OCI-LY7 (cell line): ENCODE measurements at regions not wholly inside any gene's neighbourhood (a gene's known extent, or its start where the extent isn't known, plus 50 kb on each side); places are given as distances from the start of the nearest gene placed in this dataset.

Experiments used
- BruUV-seq: library from RNA; stranded (reverse); fragments of 400-500 nt; replicated peaks from 2 replicates; lab custom pipeline; 2021; lab: Mats Ljungman, UMichigan
- CTCF ChIA-PET: fragments of 300-600 bp; sonication (Branson Sonifier 250); formaldehyde crosslinking; loops from one replicate; lab custom pipeline; 2022; ENCODE audit warnings: antibody characterized with exemption; ENCODE audit not compliant: unreplicated experiment; lab: Charles Lee
- POLR2A ChIA-PET: fragments of 300-600 bp; sonication (Branson Sonifier 250); formaldehyde crosslinking; loops from one replicate; lab custom pipeline; 2022; ENCODE audit warnings: antibody characterized with exemption; lab: Charles Lee
- DNase-seq: peaks from one replicate; pipeline ENCODE4 v3.0.0-alpha.2; 2015; ENCODE audit warnings: low spot score
- H2AFZ ChIP-seq: fragments of 200-600 bp; sonication (generic), shearing (Covaris generic); 2 replicates; pipeline ENCODE4 v1.6.1; 2014; ENCODE audit warnings: mild to moderate bottlenecking, antibody characterized with exemption, low read length, moderate library complexity
- H3K27ac ChIP-seq: fragments of 200-600 bp; sonication (generic); 2 replicates; pipeline ENCODE4 v1.5.1; 2014; ENCODE audit warnings: mixed run types, low read depth, mild to moderate bottlenecking, moderate library complexity, low read length, inconsistent platforms; ENCODE audit not compliant: poor library complexity, severe bottlenecking
- H3K36me3 ChIP-seq: fragments of 200-600 bp; sonication (generic); 2 replicates; pipeline ENCODE4 v1.6.1; 2014; ENCODE audit warnings: mild to moderate bottlenecking, antibody characterized with exemption, low read length, moderate library complexity, mixed read lengths; ENCODE audit not compliant: insufficient read depth
- H3K4me1 ChIP-seq: fragments of 200-600 bp; sonication (generic); 2 replicates; pipeline ENCODE4 v1.5.1; 2014; ENCODE audit warnings: mild to moderate bottlenecking, low read length; ENCODE audit not compliant: insufficient read depth, poor library complexity, severe bottlenecking
- H3K4me2 ChIP-seq: fragments of 200-600 bp; sonication (generic); 2 replicates; pipeline ENCODE4 v1.6.1; 2014; ENCODE audit warnings: mild to moderate bottlenecking, low read length
- H3K4me3 ChIP-seq: fragments of 200-600 bp; sonication (generic); 2 replicates; pipeline ENCODE4 v1.5.1; 2014; ENCODE audit warnings: mild to moderate bottlenecking, low read depth, low read length; ENCODE audit not compliant: poor library complexity, severe bottlenecking
- H3K79me2 ChIP-seq: fragments of 200-600 bp; sonication (generic); 2 replicates; pipeline ENCODE4 v1.6.1; 2016; ENCODE audit warnings: low read depth, mild to moderate bottlenecking, low read length, moderate library complexity, mixed read lengths; ENCODE audit not compliant: insufficient read depth
- H3K9me2 ChIP-seq: fragments of 200-600 bp; sonication (generic); 2 replicates; pipeline ENCODE4 v1.6.1; 2016; ENCODE audit warnings: mild to moderate bottlenecking, low read length, mixed read lengths; ENCODE audit not compliant: insufficient read depth
- H3K9me3 ChIP-seq: fragments of 200-600 bp; sonication (generic); 2 replicates; pipeline ENCODE4 v1.6.1; 2014; ENCODE audit warnings: mild to moderate bottlenecking, mixed run types, low read length, mixed read lengths
- H4K20me1 ChIP-seq: fragments of 200-600 bp; sonication (generic); 2 replicates; pipeline ENCODE4 v1.6.1; 2014; ENCODE audit warnings: mild to moderate bottlenecking, antibody characterized with exemption, low read length, moderate library complexity, mixed read lengths; ENCODE audit not compliant: insufficient read depth
- EZH2phosphoT487 ChIP-seq: fragments of 200-600 bp; sonication (generic); IDR thresholded peaks from 2 replicates; pipeline ENCODE4 v1.6.1; 2018; ENCODE audit warnings: low read depth, borderline replicate concordance, mild to moderate bottlenecking, mixed run types, antibody characterized with exemption, low read length, moderate library complexity, mixed read lengths
- intact Hi-C: fragments of 100-400 bp; cut with micrococcal nuclease; formaldehyde crosslinking; loops from one replicate; pipeline ENCODE4 v1.10.0; 2022; ENCODE audit not compliant: unreplicated experiment
- TF ChIP-seq, protein P1 (sequence below): fragments of 200-600 bp; sonication (generic); conservative IDR thresholded peaks from 2 replicates; pipeline ENCODE4 v1.5.1; 2014; ENCODE audit warnings: mild to moderate bottlenecking, antibody characterized with exemption, low read length, moderate library complexity, mixed read lengths

DNA sequence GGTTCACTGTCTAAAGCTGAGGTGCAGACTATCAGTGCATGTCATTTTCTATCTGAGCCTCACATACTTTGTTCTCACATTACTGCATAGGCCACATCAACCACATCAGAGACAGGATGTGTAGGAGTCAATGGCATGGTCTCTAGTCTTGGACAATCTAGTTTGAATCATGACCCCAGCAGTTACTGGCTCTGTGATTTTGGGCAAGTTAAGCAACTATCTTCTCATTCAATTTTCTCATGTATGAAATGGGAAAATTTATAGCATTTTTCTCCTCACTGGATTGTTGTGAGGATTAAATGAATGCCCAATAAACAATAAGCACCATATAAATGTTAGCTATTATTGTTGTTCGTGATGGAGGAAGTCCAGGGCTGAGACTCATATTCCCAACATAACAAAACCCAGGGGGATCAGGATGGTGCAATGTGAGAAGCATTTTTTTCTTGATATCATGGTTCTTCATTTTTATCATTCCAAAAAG lies 432.6 kb downstream of the LRIG3 start:
- no peaks in the 10 kb centered on the region for H3K9me3 ChIP-seq

DNA sequence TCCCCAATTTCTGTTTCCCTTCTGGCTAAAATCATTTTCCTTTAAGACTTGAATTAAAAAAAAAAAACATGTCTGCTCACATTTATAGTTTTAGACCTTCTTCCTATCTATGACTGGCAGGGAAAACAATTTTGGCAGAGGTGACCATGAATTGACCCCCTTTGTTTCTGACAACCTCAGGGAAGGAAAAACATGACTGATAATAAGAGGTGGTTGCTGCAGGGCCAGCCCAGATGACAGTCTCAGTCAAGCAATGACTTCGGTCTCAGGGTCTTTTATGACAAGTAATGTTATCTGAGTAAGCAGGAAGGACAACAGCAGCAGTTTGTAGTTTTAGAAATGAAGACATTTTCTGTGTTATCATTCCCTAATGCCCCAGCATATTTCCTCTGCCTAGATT lies 430.9 kb downstream of the LRIG3 start:
- ChIA-PET POLR2A (no interaction called here), CTCF (no interaction called here)
- Histone ChIP-seq H3K4me3 (no peak overlapping the region), H3K4me1 (no peaks in the 10 kb centered on the region), H3K27ac (no peak overlapping the region), H4K20me1 (no peaks in the 10 kb centered on the region), H2AFZ (no peak overlapping the region), H3K9me3 (no peaks in the 10 kb centered on the region), H3K36me3 (no peaks in the 10 kb centered on the region), H3K4me2 (no peak overlapping the region), H3K9me2 (no peaks in the 10 kb centered on the region), H3K79me2 (no peaks in the 10 kb centered on the region)
- intact Hi-C loops = no loop called here
- TF ChIP-seq, protein P1, sequence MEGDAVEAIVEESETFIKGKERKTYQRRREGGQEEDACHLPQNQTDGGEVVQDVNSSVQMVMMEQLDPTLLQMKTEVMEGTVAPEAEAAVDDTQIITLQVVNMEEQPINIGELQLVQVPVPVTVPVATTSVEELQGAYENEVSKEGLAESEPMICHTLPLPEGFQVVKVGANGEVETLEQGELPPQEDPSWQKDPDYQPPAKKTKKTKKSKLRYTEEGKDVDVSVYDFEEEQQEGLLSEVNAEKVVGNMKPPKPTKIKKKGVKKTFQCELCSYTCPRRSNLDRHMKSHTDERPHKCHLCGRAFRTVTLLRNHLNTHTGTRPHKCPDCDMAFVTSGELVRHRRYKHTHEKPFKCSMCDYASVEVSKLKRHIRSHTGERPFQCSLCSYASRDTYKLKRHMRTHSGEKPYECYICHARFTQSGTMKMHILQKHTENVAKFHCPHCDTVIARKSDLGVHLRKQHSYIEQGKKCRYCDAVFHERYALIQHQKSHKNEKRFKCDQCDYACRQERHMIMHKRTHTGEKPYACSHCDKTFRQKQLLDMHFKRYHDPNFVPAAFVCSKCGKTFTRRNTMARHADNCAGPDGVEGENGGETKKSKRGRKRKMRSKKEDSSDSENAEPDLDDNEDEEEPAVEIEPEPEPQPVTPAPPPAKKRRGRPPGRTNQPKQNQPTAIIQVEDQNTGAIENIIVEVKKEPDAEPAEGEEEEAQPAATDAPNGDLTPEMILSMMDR = no peak
- no peak for TF ChIP-seq EZH2phosphoT487
- DNase-seq = no peak
- no TSS peak for BruUV-seq

More for the DNA sequence above, 432.6 kb downstream of the LRIG3 start:
- H3K4me2 ChIP-seq = no peak overlapping the region
- ChIA-PET POLR2A (interaction anchor here (0.9 kb wide), 1 partner anchor 28 kb away, joined by 3 read pairs; no protein-coding TSS in a partner anchor), CTCF (no interaction called here)
- no peak overlapping the region for H3K4me3 ChIP-seq
- no peak overlapping the region for H3K27ac ChIP-seq
- intact Hi-C loops = no loop called here
- no peaks in the 10 kb centered on the region for H3K4me1 ChIP-seq
- DNase-seq = no peak
- BruUV-seq = no TSS peak
- H3K36me3 ChIP-seq = no peaks in the 10 kb centered on the region
- no peaks in the 10 kb centered on the region for H3K79me2 ChIP-seq
- H3K9me2 ChIP-seq = no peaks in the 10 kb centered on the region
- H2AFZ ChIP-seq = no peak overlapping the region
- H4K20me1 ChIP-seq = no peaks in the 10 kb centered on the region
- no peak for TF ChIP-seq EZH2phosphoT487
- TF ChIP-seq, protein P1 = no peak

DNA sequence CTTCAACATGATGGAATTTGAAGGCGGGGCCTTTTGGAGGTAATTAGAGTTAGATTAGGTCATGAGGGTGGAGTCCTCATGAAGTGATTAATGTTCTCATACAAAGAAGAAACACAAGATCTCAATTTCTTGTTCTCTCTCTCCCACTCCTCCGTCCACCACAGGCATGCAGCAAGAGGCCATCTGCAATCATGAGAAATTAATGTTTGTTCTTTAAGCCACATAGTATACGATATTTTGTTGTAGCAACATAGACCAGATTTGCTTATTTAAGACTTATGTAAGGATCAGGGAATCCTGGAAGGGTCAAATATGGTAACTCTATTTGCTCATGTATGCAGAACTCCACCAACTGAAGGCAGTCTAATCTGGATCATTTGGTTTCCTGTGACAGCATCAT lies 429.0 kb downstream of the LRIG3 start:
- H3K4me2 ChIP-seq = no peak overlapping the region
- DNase-seq = no peak
- H3K36me3 ChIP-seq = no peaks in the 10 kb centered on the region
- H4K20me1 ChIP-seq = no peaks in the 10 kb centered on the region
- ChIA-PET POLR2A (no interaction called here), CTCF (no interaction called here)
- no peaks in the 10 kb centered on the region for H3K79me2 ChIP-seq
- H3K9me2 ChIP-seq = no peaks in the 10 kb centered on the region
- intact Hi-C loops = no loop called here
- no peaks in the 10 kb centered on the region for H3K9me3 ChIP-seq
- no peak overlapping the region for H2AFZ ChIP-seq
- H3K4me3 ChIP-seq = no peak overlapping the region
- no TSS peak for BruUV-seq
- no peaks in the 10 kb centered on the region for H3K4me1 ChIP-seq
- H3K27ac ChIP-seq = no peak overlapping the region
- TF ChIP-seq, protein P1 = no peak
- TF ChIP-seq EZH2phosphoT487 = no peak
